ENCODE measurements at regions not wholly inside any gene's neighbourhood (a gene's known extent, or its start where the extent isn't known, plus 50 kb on each side); places are given as distances from the start of the nearest gene placed in this dataset.
"Not testable (repeated sequence)": the region's sequence is repeated elsewhere in the genome, so short reads cannot be mapped to it uniquely, and the experiment has no call there.

- intact Hi-C loops (cut with micrococcal nuclease) = no loop called here
- DNase-seq = no peak
Measured at GRCh38 chr3:166275024-166275390, 437.8 kb upstream of the BCHE start.

GRCh38 chr3:166274351-166275023 is 437.3 kb upstream of the BCHE start:
- no peak overlapping the region for H3K27ac ChIP-seq (replicated peaks)
- intact Hi-C loops (cut with micrococcal nuclease) = no loop called here
- no peaks in the 10 kb centered on the region for H3K4me1 ChIP-seq
- H3K27me3 ChIP-seq (ENCODE audit: low read depth) = no peaks in the 10 kb centered on the region
- no peak for TF ChIP-seq CTCF (IDR thresholded peaks at IDR 0.05; ENCODE audit: borderline replicate concordance)
- no peak overlapping the region for H3K4me3 ChIP-seq
- H3K9me3 ChIP-seq (replicated peaks) = peaks cover 3% of the 10 kb centered on the region
- no peak for DNase-seq
- H3K36me3 ChIP-seq = no peaks in the 10 kb centered on the region

More at GRCh38 chr3:166275024-166275390, 437.8 kb upstream of the BCHE start:
- Histone ChIP-seq H3K27ac (replicated peaks) (no peak overlapping the region), H3K9me3 (replicated peaks) (peaks cover 3% of the 10 kb centered on the region), H3K27me3 (ENCODE audit: low read depth) (no peaks in the 10 kb centered on the region), H3K4me1 (no peaks in the 10 kb centered on the region), H3K36me3 (no peaks in the 10 kb centered on the region), H3K4me3 (no peak overlapping the region)
- no peak for TF ChIP-seq CTCF (IDR thresholded peaks at IDR 0.05; ENCODE audit: borderline replicate concordance)

- no peaks in the 10 kb centered on the region for H3K27me3 ChIP-seq (ENCODE audit: low read depth)
- intact Hi-C loops (cut with micrococcal nuclease) = no loop called here
- no peaks in the 10 kb centered on the region for H3K4me1 ChIP-seq
- no peak for DNase-seq
- TF ChIP-seq CTCF (IDR thresholded peaks at IDR 0.05; ENCODE audit: borderline replicate concordance) = no peak
- H3K4me3 ChIP-seq = no peak overlapping the region
- no peaks in the 10 kb centered on the region for H3K36me3 ChIP-seq
- no peak overlapping the region for H3K27ac ChIP-seq (replicated peaks)
- H3K9me3 ChIP-seq (replicated peaks) = no peaks in the 10 kb centered on the region
Measured at GRCh38 chr3:166270429-166270828, 433.2 kb upstream of the BCHE start.

- H3K9me3 ChIP-seq (replicated peaks) = no peaks in the 10 kb centered on the region
- no peaks in the 10 kb centered on the region for H3K4me1 ChIP-seq
- no peak overlapping the region for H3K27ac ChIP-seq (replicated peaks)
- no peaks in the 10 kb centered on the region for H3K36me3 ChIP-seq
- no peak for TF ChIP-seq CTCF (IDR thresholded peaks at IDR 0.05; ENCODE audit: borderline replicate concordance)
- H3K27me3 ChIP-seq (ENCODE audit: low read depth) = no peaks in the 10 kb centered on the region
- intact Hi-C loops (cut with micrococcal nuclease) = no loop called here
- DNase-seq = no peak
- H3K4me3 ChIP-seq = no peak overlapping the region
Measured at GRCh38 chr3:166265153-166265552, 427.9 kb upstream of the BCHE start.

- Histone ChIP-seq H3K4me1 (no peaks in the 10 kb centered on the region), H3K27me3 (ENCODE audit: low read depth) (no peaks in the 10 kb centered on the region), H3K27ac (replicated peaks) (no peak overlapping the region), H3K9me3 (replicated peaks) (no peaks in the 10 kb centered on the region), H3K4me3 (no peak overlapping the region), H3K36me3 (no peaks in the 10 kb centered on the region)
- DNase-seq = no peak
- TF ChIP-seq CTCF (IDR thresholded peaks at IDR 0.05; ENCODE audit: borderline replicate concordance) = no peak
- intact Hi-C loops (cut with micrococcal nuclease) = no loop called here
Measured at GRCh38 chr3:166263460-166263859, 426.2 kb upstream of the BCHE start.

GRCh38 chr3:166258293-166258850 is 421.1 kb upstream of the BCHE start:
- H3K27me3 ChIP-seq (ENCODE audit: low read depth); H3K36me3 ChIP-seq; intact Hi-C loops (cut with micrococcal nuclease); H3K4me3 ChIP-seq; H3K4me1 ChIP-seq; DNase-seq; H3K27ac ChIP-seq (replicated peaks): not testable (repeated sequence)
- H3K9me3 ChIP-seq (replicated peaks) = peaks cover 15% of the 10 kb centered on the region

All from left ventricle myocardium inferior (tissue), 1 donor.